IPS-18a (cell line): ENCODE measurements at regions not wholly inside any gene's neighbourhood (a gene's known extent, or its start where the extent isn't known, plus 50 kb on each side); places are given as distances from the start of the nearest gene placed in this dataset.
A peak's percentile ranks its signal among the peaks of the same experiment; 100 is the strongest.

Experiments
- H3K27ac ChIP-seq: one replicate; pipeline ENCODE4 v1.5.1; 2013; ENCODE audit warnings: low read length
- H3K27me3 ChIP-seq: one replicate; pipeline ENCODE4 v1.6.1; 2013; ENCODE audit warnings: mild to moderate bottlenecking, low read length; ENCODE audit not compliant: control insufficient read depth, insufficient read depth
- H3K36me3 ChIP-seq: one replicate; pipeline ENCODE4 v1.6.1; 2013; ENCODE audit warnings: low read depth, low read length; ENCODE audit not compliant: control insufficient read depth
- H3K4me1 ChIP-seq: one replicate; pipeline ENCODE4 v1.6.1; 2013; ENCODE audit warnings: low read depth, low read length; ENCODE audit not compliant: control insufficient read depth
- H3K4me3 ChIP-seq: one replicate; pipeline ENCODE4 v1.5.1; 2013; ENCODE audit warnings: low read length
- H3K9ac ChIP-seq: one replicate; pipeline ENCODE4 v1.6.1; 2013; ENCODE audit warnings: mild to moderate bottlenecking, low read length, moderate library complexity
- H3K9me3 ChIP-seq: one replicate; pipeline ENCODE4 v1.6.1; 2013; ENCODE audit warnings: low read depth, low read length; ENCODE audit not compliant: control insufficient read depth

GRCh38 chr17:56697190-56697589 lies 103.7 kb downstream of the NOG start:
- Histone ChIP-seq H3K27ac (no peak overlapping the region), H3K9me3 (no peaks in the 10 kb centered on the region), H3K9ac (no peak overlapping the region), H3K4me1 (peaks cover 3% of the 10 kb centered on the region), H3K27me3 (no peaks in the 10 kb centered on the region), H3K36me3 (no peaks in the 10 kb centered on the region), H3K4me3 (no peak overlapping the region)

GRCh38 chr17:56699186-56699894 lies 105.8 kb downstream of the NOG start:
- Histone ChIP-seq H3K9ac (no peak overlapping the region), H3K27ac (no peak overlapping the region), H3K9me3 (no peaks in the 10 kb centered on the region), H3K4me1 (peaks cover 3% of the 10 kb centered on the region), H3K4me3 (no peak overlapping the region), H3K36me3 (no peaks in the 10 kb centered on the region), H3K27me3 (no peaks in the 10 kb centered on the region)

GRCh38 chr17:56700919-56701420 lies 107.5 kb downstream of the NOG start:
- Histone ChIP-seq H3K4me3 (no peak overlapping the region), H3K27me3 (no peaks in the 10 kb centered on the region), H3K36me3 (no peaks in the 10 kb centered on the region), H3K4me1 (peaks cover 3% of the 10 kb centered on the region), H3K9ac (no peak overlapping the region), H3K9me3 (no peaks in the 10 kb centered on the region), H3K27ac (no peak overlapping the region)

- no peak overlapping the region for H3K9ac ChIP-seq
- H3K4me1 ChIP-seq, result peaks cover 9% of the 10 kb centered on the region
- H3K4me3 ChIP-seq, result peak overlapping the region; percentile 49
- no peaks in the 10 kb centered on the region for H3K27me3 ChIP-seq
- H3K36me3 ChIP-seq, result no peaks in the 10 kb centered on the region
- H3K27ac ChIP-seq, result no peak overlapping the region
- H3K9me3 ChIP-seq, result no peaks in the 10 kb centered on the region
Measured at GRCh38 chr17:56707312-56708219, 114.1 kb downstream of the NOG start.

GRCh38 chr17:56708220-56708558 lies 114.7 kb downstream of the NOG start:
- Histone ChIP-seq H3K36me3 (no peaks in the 10 kb centered on the region), H3K9ac (no peak overlapping the region), H3K4me1 (peaks cover 9% of the 10 kb centered on the region), H3K27me3 (no peaks in the 10 kb centered on the region), H3K4me3 (peak overlapping the region; percentile 49), H3K9me3 (no peaks in the 10 kb centered on the region), H3K27ac (no peak overlapping the region)

GRCh38 chr17:56708670-56709410 lies 115.3 kb downstream of the NOG start:
- Histone ChIP-seq H3K27me3 (no peaks in the 10 kb centered on the region), H3K36me3 (no peaks in the 10 kb centered on the region), H3K4me1 (peaks cover 9% of the 10 kb centered on the region), H3K27ac (no peak overlapping the region), H3K9ac (no peak overlapping the region), H3K9me3 (no peaks in the 10 kb centered on the region), H3K4me3 (no peak overlapping the region)

- H3K27ac ChIP-seq, result no peak overlapping the region
- H3K27me3 ChIP-seq, result no peaks in the 10 kb centered on the region
- H3K9me3 ChIP-seq, result no peaks in the 10 kb centered on the region
- H3K4me3 ChIP-seq, result no peak overlapping the region
- peaks cover 9% of the 10 kb centered on the region for H3K4me1 ChIP-seq
- no peaks in the 10 kb centered on the region for H3K36me3 ChIP-seq
- no peak overlapping the region for H3K9ac ChIP-seq
Measured at GRCh38 chr17:56710986-56711385, 117.5 kb downstream of the NOG start.

- Histone ChIP-seq H3K4me3 (no peak overlapping the region), H3K36me3 (no peaks in the 10 kb centered on the region), H3K4me1 (peaks cover 6% of the 10 kb centered on the region), H3K27me3 (no peaks in the 10 kb centered on the region), H3K9me3 (no peaks in the 10 kb centered on the region), H3K9ac (no peak overlapping the region), H3K27ac (no peak overlapping the region)
Measured at GRCh38 chr17:56715613-56716357, 117.9 kb downstream of the C17orf67 start.

- H3K4me3 ChIP-seq, result no peak overlapping the region
- H3K9ac ChIP-seq, result no peak overlapping the region
- no peaks in the 10 kb centered on the region for H3K36me3 ChIP-seq
- H3K27me3 ChIP-seq, result no peaks in the 10 kb centered on the region
- H3K9me3 ChIP-seq, result no peaks in the 10 kb centered on the region
- H3K4me1 ChIP-seq, result peaks cover 6% of the 10 kb centered on the region
- H3K27ac ChIP-seq, result no peak overlapping the region
Measured at GRCh38 chr17:56717471-56717870, 116.2 kb downstream of the C17orf67 start.

- no peaks in the 10 kb centered on the region for H3K36me3 ChIP-seq
- H3K27ac ChIP-seq, result no peak overlapping the region
- no peaks in the 10 kb centered on the region for H3K27me3 ChIP-seq
- peaks cover 6% of the 10 kb centered on the region for H3K4me1 ChIP-seq
- no peak overlapping the region for H3K9ac ChIP-seq
- no peaks in the 10 kb centered on the region for H3K9me3 ChIP-seq
- no peak overlapping the region for H3K4me3 ChIP-seq
Measured at GRCh38 chr17:56718515-56718914, 115.2 kb downstream of the C17orf67 start.

- no peak overlapping the region for H3K27ac ChIP-seq
- H3K4me3 ChIP-seq, result no peak overlapping the region
- no peaks in the 10 kb centered on the region for H3K36me3 ChIP-seq
- no peaks in the 10 kb centered on the region for H3K9me3 ChIP-seq
- H3K4me1 ChIP-seq, result peaks cover 5% of the 10 kb centered on the region
- no peaks in the 10 kb centered on the region for H3K27me3 ChIP-seq
- no peak overlapping the region for H3K9ac ChIP-seq
Measured at GRCh38 chr17:56723421-56723820, 110.3 kb downstream of the C17orf67 start.
